ENCODE measurements at regions not wholly inside any gene's neighbourhood (a gene's known extent, or its start where the extent isn't known, plus 50 kb on each side); places are given as distances from the start of the nearest gene placed in this dataset.
"Not testable (repeated sequence)": the region's sequence is repeated elsewhere in the genome, so short reads cannot be mapped to it uniquely, and the experiment has no call there.

DNA sequence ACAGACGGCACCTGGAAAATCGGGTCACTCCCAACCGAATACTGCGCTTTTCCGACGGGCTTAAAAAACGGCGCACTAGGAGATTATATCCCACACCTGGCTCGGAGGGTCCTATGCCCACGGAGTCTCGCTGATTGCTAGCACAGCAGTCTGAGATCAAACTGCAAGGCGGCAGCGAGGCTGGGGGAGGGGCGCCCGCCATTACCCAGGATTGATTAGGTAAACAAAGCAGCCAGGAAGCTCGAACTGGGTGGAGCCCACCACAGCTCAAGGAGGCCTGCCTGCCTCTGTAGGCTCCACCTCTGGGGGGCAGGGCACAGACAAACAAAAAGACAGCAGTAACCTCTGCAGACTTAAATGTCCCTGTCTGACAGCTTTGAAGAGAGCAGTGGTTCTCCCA, 64.5 kb downstream of the SLC30A10 start:
- TF ChIP-seq, protein P1, sequence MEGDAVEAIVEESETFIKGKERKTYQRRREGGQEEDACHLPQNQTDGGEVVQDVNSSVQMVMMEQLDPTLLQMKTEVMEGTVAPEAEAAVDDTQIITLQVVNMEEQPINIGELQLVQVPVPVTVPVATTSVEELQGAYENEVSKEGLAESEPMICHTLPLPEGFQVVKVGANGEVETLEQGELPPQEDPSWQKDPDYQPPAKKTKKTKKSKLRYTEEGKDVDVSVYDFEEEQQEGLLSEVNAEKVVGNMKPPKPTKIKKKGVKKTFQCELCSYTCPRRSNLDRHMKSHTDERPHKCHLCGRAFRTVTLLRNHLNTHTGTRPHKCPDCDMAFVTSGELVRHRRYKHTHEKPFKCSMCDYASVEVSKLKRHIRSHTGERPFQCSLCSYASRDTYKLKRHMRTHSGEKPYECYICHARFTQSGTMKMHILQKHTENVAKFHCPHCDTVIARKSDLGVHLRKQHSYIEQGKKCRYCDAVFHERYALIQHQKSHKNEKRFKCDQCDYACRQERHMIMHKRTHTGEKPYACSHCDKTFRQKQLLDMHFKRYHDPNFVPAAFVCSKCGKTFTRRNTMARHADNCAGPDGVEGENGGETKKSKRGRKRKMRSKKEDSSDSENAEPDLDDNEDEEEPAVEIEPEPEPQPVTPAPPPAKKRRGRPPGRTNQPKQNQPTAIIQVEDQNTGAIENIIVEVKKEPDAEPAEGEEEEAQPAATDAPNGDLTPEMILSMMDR (conservative IDR thresholded peaks at IDR 0.05; ENCODE audit: low read depth, low read length): not testable (repeated sequence)
- TF ChIP-seq EZH2 (IDR thresholded peaks at IDR 0.05; ENCODE audit: low read length, unreplicated experiment); EZH2phosphoT487 (IDR thresholded peaks at IDR 0.05; ENCODE audit: borderline replicate concordance, low read length): not testable (repeated sequence)

Data from PC-3 (cell line).